ENCODE measurements at regions not wholly inside any gene's neighbourhood (a gene's known extent, or its start where the extent isn't known, plus 50 kb on each side); places are given as distances from the start of the nearest gene placed in this dataset.

DNA sequence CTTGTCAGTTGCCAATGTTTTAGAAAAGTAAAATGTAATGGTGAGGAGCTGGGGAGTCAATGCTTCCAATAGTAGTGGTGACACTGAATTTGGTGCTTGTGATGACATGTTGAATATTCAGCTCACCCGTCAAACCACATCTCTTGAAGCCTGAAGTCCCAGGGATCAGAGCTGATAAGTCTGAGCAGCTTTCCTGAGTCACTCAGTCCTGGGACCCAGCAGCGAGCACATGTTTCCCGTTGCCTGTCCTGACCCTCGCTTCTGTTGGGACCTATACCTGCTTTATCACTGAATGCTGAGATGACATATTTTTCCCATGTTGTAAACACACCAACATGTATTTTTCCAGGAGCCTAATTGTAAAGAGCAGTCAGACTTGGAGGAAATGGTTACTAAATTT, 693.6 kb downstream of the QKI start:
- no peak for TF ChIP-seq EZH2 (IDR thresholded peaks at IDR 0.05; ENCODE audit: low read length)
- no peak for TF ChIP-seq CTCF (optimal IDR thresholded peaks at IDR 0.05 in 1 of 3, IDR thresholded peaks at IDR 0.05 in 1 of 3, conservative IDR thresholded peaks at IDR 0.05 in 1 of 3; ENCODE audit: extremely low read depth in 1 of 3, insufficient read depth in 2 of 3, low read length in 3 of 3)

All from keratinocyte (primary cell).